HS-27A (cell line): ENCODE measurements at regions not wholly inside any gene's neighbourhood (a gene's known extent, or its start where the extent isn't known, plus 50 kb on each side); places are given as distances from the start of the nearest gene placed in this dataset.

Experiments used
- DNase-seq: peaks from one replicate; pipeline ENCODE4 v3.0.0-alpha.2; 2012; ENCODE audit warnings: low read depth, missing footprints

GRCh38 chr5:8241076-8241475, 372.1 kb downstream of the MTRR start:
- DNase-seq: no peak

GRCh38 chr5:8241558-8241957, 372.6 kb downstream of the MTRR start:
- DNase-seq: no peak

DNA sequence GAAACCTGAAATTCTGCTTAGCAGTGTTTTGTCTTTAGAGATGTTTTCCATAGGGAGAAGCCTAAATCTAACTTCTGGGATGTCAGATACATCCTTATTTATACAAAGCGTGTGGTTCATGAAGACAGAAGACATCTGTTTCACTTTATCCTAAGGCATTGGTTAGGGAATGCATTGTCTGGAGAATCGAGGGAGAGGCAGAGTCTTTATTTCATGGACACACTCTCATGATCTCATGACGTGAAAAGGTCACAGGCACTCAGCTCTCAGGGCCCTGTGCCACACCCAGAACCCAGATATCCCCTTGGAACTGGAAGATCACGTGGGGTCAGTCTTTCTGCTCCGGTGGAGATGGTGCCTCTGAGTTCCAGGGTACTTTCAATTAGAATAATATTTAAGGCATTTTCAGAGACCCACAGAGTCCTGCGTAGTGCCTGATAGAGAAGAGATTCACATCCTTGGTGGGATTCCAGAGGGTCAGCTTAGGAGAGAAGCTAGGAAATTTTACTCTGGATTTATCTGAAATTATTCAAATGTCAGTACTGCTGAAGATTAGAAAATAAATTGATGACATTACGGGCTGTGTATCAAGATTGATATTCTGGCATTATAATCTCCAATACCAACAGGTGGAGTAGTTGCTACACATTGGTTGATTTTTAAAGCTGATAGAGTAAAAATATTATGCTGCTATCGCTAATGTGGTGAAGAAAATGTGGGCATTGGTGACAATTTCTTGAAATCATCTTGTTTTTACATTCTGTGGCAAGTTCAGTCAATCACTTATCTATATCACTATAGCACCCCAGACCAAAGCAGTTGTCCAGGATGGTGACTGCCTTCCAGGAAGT, 378.3 kb downstream of the MTRR start:
- DNase-seq: no peak

- DNase-seq: no peak
Measured at GRCh38 chr5:8253376-8253775, 384.4 kb downstream of the MTRR start.

GRCh38 chr5:8254674-8255073, 385.7 kb downstream of the MTRR start:
- no peak for DNase-seq

DNA sequence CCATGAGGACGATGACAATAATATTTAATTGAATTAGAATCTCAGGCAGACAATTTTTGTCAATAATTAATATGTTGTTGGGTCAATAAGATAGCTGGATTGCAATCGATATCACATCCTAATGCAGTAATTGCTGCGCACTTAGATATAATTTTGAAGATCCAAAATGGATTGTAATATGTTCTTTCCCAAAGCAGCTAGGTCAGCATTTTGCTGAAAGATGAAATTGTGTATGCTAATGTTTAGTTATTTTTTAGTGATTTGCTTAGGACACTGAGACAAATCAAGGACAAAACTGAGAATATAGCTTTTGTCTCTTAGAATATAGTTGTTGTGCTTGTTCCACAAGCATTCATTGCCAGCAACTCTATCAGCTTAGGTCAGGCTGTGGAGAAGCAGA, 389.9 kb downstream of the MTRR start:
- no peak for DNase-seq

GRCh38 chr5:8270246-8270645, 401.3 kb downstream of the MTRR start:
- DNase-seq: no peak

- DNase-seq: no peak
Measured at GRCh38 chr5:8280711-8281363, 411.9 kb downstream of the MTRR start.

DNA sequence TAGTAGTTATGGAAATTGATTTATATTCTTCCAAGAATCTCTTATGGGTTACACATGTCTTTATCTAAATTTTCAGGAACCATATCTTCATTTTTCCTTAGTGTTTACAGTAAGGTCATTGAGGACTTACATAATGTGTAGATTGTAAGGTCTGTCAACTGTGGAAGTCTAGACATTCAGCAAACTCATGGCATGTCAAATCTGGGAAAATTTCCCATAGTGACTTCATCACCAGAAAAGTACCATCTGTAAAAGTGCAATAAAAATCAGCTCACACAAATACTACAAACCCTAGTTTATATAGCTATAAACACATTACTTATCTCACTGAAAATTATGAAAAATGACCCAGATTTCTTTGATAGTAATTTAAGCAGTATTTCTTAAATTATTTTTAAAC, 419.4 kb downstream of the MTRR start:
- DNase-seq: no peak

- no peak for DNase-seq
Measured at GRCh38 chr5:8288897-8289516, 420.1 kb downstream of the MTRR start.

DNA sequence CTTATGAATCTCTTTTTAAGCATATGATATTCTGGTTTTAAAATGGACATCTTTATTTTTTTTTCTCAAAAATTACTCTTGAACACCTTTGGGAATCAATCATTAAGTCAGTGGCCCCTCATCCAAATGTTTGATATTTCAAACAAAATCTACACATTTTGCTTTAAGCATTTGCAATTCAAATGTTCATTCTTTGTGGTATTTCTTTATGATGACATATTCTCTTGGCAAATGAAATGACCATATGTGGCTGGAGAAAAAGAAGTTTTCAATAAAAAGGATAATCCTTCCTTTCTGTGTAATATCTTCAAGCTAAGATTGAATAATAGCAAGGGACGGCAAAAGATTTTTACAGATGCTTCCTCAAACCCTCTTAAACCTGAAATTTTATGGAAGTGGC, 420.8 kb downstream of the MTRR start:
- DNase-seq: no peak

DNA sequence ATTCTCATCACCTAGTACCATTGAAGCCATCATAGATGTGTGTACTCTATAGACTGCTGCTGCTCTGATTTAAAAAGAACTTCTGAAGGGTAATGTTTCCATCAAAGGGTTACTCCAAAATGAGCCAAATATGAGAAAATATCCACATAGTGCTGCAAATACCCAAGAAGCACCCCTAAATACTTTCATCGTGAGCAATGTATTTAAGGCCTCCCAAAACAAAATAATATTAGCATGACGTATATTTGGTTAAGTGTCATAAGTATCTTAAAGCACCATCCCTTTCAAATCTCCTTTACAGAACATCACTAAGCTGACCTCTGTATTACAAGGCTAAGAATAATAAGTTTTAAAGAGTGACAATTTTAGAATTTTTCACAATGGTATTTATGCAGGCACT, 421.8 kb downstream of the MTRR start:
- DNase-seq: no peak

DNA sequence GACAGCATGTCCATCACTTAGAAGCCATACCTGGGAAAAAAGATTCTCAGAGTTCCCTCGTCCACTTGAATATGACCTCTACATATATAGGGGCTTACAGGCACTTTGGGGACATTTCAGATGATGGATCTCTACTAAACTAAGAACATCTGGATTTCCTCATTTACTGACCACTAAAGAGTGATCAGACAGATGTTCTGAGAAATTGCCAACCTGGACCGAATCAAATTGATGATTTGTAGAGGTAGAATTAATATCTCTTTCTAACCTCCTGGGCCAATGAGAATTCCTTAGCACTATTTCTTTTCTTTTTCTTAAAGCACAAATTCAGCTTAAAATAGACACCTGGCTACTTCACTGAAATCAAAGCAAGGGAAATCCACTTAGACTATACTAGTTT, 422.7 kb downstream of the MTRR start:
- no peak for DNase-seq

- DNase-seq: no peak
Measured at GRCh38 chr5:8295141-8295540, 426.2 kb downstream of the MTRR start.

GRCh38 chr5:8299716-8300115, 430.8 kb downstream of the MTRR start:
- DNase-seq: no peak

DNA sequence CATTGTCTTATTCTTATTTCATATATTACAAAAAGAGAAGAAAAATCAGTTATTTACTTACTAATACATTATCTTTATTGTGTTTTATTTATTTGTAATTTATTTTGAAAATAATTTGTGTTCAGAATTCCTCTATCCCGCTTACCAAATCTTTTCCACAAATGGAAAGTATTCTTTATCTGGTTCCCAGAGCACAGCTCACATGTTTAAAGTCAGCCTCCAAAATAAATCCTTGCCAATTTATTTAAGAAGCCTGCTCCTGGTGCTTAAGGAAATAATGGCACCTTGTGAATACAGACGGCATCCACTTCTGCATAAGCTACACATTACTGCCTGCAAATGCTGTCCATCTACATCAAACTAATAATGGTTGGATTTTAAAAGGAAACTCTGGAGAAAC, 435.4 kb downstream of the MTRR start:
- DNase-seq: no peak

GRCh38 chr5:8306288-8306896, 437.4 kb downstream of the MTRR start:
- DNase-seq: no peak

GRCh38 chr5:8314965-8315364, 446.0 kb downstream of the MTRR start:
- no peak for DNase-seq

DNA sequence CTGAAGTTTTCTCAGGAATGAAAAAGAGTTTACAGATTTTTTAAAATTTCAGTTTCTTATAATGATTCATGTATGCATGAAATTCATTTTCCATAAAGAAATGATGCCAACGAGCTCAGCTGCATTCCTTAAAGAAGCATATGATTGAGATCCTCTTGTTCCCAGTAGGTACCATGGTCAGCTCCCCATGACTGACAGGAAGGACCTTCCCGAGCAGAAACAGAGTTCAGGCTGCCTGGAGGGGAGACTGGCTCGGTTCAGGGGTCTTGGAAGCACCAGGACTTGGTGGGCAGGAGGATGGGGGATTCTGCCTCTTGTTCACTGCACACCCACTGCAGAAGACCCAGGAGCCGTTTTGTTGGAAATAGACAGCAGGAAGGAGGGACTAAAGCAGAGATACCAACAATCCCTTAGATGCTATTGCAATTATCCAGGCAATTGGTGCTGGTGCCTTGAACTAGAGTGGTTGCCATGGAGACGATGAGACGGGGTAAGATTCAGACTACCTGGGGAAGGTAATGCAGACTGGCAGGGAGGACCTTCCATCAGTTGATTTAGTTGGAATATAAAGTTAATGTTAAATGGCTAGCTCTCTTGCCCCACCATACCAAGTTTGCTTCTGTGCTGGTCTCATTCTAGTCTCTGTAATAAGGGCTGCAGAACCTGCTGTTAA, 447.8 kb downstream of the MTRR start:
- no peak for DNase-seq

GRCh38 chr5:8317335-8317734, 448.4 kb downstream of the MTRR start:
- DNase-seq: no peak

GRCh38 chr5:8320244-8320643, 451.3 kb downstream of the MTRR start:
- DNase-seq: no peak

- DNase-seq: no peak
Measured at GRCh38 chr5:8321272-8321671, 452.3 kb downstream of the MTRR start.
